ENCODE measurements at regions not wholly inside any gene's neighbourhood (a gene's known extent, or its start where the extent isn't known, plus 50 kb on each side); places are given as distances from the start of the nearest gene placed in this dataset.

DNA sequence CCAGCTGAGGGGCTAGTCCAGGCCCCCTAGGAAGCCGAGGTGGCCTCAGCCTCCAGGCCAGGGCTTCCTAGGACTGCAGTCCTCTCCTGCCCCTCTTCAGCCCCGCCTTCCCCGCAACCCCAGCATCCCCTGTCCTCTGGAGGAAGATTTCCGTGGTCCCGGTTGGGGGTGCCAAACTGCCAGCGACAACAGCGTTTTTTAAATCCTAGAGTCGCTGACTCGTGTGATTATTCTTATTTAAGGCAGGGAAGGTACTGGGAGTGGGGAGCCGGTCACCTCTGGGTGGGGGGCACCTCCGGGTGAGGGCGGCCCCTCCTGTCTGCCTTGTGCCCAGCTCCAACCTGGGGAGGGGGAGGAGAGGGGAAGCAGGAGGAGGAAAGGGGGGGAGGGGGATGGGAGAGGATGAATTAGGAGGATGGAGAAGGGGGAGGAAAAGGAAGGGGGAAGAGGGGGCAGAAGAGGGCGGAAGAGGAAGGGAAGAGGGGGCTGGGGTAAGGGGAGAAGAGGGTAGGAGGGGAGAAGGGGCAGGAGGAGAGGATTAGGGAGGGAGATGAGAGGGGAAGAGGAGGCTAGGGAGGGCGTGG is 173.1 kb upstream of the IER5L start:
- Histone ChIP-seq H3K36me3 (ENCODE audit: insufficient read depth, insufficient read length, low read length) (peaks cover 4% of the 10 kb centered on the region), H3K27me3 (ENCODE audit: insufficient read depth, insufficient read length) (no peaks in the 10 kb centered on the region), H3K4me1 (ENCODE audit: insufficient read depth, insufficient read length) (peaks cover 25% of the 10 kb centered on the region), H3K9me3 (ENCODE audit: insufficient read depth, low read length) (peaks cover 12% of the 10 kb centered on the region), H3K4me3 (ENCODE audit: insufficient read length, low read depth) (peak overlapping the region; percentile 49), H3K9ac (ENCODE audit: insufficient read length, low read depth) (peak overlapping the region; percentile 76)
- no peak for TF ChIP-seq YY1 (IDR thresholded peaks at IDR 0.05; ENCODE audit: insufficient read depth, insufficient read length)
- no peak for TF ChIP-seq ZNF274 (IDR thresholded peaks at IDR 0.05; ENCODE audit: low read depth, low read length)
- no peak for TF ChIP-seq SUZ12 (IDR thresholded peaks at IDR 0.05; ENCODE audit: extremely low read depth, insufficient read depth, insufficient read length)
- DNase-seq (ENCODE audit: low read depth, low spot score), result no peak

DNA sequence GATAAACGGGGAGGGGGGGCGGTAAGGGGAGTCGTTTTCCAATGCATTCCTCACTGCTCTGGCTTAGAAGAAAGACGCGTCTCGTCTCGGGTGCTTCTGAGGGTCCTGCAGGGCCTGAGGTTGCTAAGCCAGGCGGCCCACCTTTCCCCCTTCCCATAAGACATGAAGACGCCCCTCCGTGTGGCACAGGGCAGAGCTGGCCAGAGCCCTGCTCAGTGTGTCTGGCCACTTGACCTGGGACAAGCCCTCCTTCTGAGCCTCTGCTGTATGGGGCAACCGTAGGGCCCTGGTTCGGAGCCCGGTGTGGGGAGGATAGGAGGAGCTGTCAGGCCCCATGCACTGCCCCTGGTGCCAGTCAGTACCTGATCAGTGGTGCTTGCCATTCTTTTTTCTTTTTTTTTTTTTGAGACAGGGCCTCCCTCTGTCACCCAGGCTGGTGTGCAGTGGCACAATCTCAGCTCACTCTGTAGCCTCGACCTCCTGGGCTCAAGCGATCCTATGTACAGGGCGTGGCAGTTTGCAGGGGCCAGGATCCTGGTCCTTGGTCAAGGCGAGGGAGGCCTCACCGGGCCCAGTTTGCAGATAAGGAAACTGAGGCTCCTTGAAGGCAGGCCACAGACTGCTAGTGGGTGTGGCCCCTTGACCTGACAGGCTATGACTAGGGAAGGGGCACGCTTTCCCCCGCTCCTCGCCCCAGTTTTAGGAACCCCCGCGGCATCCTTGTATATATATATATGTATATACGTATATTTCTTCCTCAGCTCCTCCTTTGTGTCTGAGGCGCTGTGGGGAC is 172.3 kb upstream of the IER5L start:
- no peak for DNase-seq (ENCODE audit: low read depth, low spot score)
- no peaks in the 10 kb centered on the region for H3K27me3 ChIP-seq (ENCODE audit: insufficient read depth, insufficient read length)
- TF ChIP-seq YY1 (IDR thresholded peaks at IDR 0.05; ENCODE audit: insufficient read depth, insufficient read length) (no peak), SUZ12 (IDR thresholded peaks at IDR 0.05; ENCODE audit: extremely low read depth, insufficient read depth, insufficient read length) (no peak), ZNF274 (IDR thresholded peaks at IDR 0.05; ENCODE audit: low read depth, low read length) (no peak)
- peaks cover 4% of the 10 kb centered on the region for H3K36me3 ChIP-seq (ENCODE audit: insufficient read depth, insufficient read length, low read length)
- peak overlapping the region; percentile 76 for H3K9ac ChIP-seq (ENCODE audit: insufficient read length, low read depth)
- peaks cover 25% of the 10 kb centered on the region for H3K4me1 ChIP-seq (ENCODE audit: insufficient read depth, insufficient read length)
- H3K9me3 ChIP-seq (ENCODE audit: insufficient read depth, low read length), result peaks cover 4% of the 10 kb centered on the region
- no peak overlapping the region for H3K4me3 ChIP-seq (ENCODE audit: insufficient read length, low read depth)

DNA sequence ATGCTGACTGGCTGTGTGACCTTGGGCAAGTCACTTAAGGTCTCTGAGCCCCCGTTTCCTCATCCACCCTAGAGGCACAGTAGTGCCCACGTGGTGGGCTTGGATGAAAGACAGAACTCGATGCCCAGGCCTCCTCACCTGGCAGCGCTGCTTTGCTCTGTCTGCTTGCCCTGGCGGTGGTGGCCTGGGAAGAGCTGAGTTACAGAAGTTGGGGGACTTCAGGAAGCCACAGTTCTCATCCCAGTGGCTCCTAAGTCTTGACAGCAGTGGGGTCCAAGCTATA is 171.5 kb upstream of the IER5L start:
- H3K4me1 ChIP-seq (ENCODE audit: insufficient read depth, insufficient read length), result peaks cover 25% of the 10 kb centered on the region
- H3K36me3 ChIP-seq (ENCODE audit: insufficient read depth, insufficient read length, low read length), result peaks cover 4% of the 10 kb centered on the region
- no peak for DNase-seq (ENCODE audit: low read depth, low spot score)
- no peak overlapping the region for H3K9ac ChIP-seq (ENCODE audit: insufficient read length, low read depth)
- TF ChIP-seq YY1 (IDR thresholded peaks at IDR 0.05; ENCODE audit: insufficient read depth, insufficient read length) (no peak), ZNF274 (IDR thresholded peaks at IDR 0.05; ENCODE audit: low read depth, low read length) (no peak), SUZ12 (IDR thresholded peaks at IDR 0.05; ENCODE audit: extremely low read depth, insufficient read depth, insufficient read length) (no peak)
- H3K9me3 ChIP-seq (ENCODE audit: insufficient read depth, low read length), result no peaks in the 10 kb centered on the region
- no peaks in the 10 kb centered on the region for H3K27me3 ChIP-seq (ENCODE audit: insufficient read depth, insufficient read length)
- no peak overlapping the region for H3K4me3 ChIP-seq (ENCODE audit: insufficient read length, low read depth)

DNA sequence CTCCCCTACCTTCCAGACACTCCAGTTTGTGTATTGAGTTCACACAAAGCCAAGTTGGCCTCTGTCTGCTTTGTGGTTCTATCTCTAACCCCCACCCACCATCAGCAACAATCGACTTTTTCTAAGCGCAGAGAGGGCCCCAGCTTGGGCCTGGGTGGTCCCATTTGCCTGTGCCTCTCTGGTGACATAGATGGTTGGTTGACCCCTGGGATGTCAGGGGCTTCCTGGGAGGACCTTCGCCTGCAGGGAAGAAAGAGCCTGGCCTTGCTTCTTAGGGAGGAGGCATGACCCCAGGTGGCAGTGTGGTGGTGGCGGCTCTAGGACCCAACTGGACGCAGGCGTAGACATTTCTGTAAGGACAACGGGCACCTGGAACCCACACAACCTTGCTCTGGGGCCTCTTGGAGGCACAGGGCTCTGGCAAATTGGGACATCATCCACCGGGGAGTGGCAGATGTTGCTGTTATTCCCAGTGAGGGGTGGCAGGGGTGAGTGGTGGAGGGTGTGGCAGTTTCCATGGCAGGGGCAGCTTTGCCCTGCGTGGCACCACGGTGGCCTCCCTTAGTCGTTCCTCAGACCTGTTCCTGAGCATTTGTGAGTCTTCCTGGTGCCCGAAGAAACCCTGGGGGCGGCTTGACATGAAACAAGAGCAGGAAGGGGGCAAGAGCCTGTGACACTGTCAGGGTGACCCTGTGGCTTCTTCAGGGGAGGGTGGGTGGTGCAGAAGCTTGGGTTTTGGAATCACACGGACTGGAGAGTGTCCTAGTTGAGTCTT is 171.0 kb upstream of the IER5L start:
- no peak for DNase-seq (ENCODE audit: low read depth, low spot score)
- H3K9ac ChIP-seq (ENCODE audit: insufficient read length, low read depth), result no peak overlapping the region
- H3K4me3 ChIP-seq (ENCODE audit: insufficient read length, low read depth), result no peak overlapping the region
- peaks cover 4% of the 10 kb centered on the region for H3K36me3 ChIP-seq (ENCODE audit: insufficient read depth, insufficient read length, low read length)
- H3K27me3 ChIP-seq (ENCODE audit: insufficient read depth, insufficient read length), result no peaks in the 10 kb centered on the region
- TF ChIP-seq SUZ12 (IDR thresholded peaks at IDR 0.05; ENCODE audit: extremely low read depth, insufficient read depth, insufficient read length) (no peak), ZNF274 (IDR thresholded peaks at IDR 0.05; ENCODE audit: low read depth, low read length) (no peak)
- H3K4me1 ChIP-seq (ENCODE audit: insufficient read depth, insufficient read length), result peaks cover 26% of the 10 kb centered on the region
- H3K9me3 ChIP-seq (ENCODE audit: insufficient read depth, low read length), result no peaks in the 10 kb centered on the region

DNA sequence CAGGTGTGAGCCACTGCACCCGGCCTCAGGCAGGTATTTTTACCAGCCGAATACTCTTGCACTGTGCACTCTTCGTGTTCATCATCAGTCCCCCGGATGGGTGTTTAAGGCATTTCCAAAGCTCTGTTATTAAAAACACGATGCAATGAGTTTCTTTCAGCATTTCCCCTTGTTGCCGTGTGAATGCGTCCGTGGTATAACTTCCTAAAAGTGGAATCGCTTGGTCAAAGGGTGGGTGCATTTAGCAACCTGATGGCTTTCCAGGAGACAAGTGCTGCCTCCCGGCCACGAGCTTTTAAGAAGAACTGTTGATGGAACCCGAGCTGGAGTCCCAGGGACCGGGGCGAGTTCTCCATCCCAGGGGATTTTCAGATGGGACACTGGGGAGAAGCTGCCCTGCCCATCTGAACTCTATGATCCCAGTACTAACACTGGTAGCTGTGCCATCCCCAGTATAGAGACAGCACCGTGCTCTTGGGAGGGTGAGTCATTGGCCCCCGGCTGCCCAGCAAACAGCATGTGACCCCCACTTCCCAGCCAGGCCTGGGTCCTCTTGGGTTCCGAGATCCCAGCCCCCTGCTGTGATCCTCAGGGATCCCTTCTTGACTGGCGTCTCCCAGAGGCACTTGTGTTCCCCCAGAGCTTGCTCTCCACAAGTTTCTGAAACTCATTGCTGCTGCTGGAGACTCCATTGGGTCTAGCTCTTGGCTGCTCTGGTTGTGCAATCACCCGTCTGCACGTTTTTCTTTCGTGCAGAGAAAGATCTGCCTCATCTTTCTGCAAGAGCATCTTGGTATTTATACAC is 169.5 kb upstream of the IER5L start:
- no peaks in the 10 kb centered on the region for H3K27me3 ChIP-seq (ENCODE audit: insufficient read depth, insufficient read length)
- H3K36me3 ChIP-seq (ENCODE audit: insufficient read depth, insufficient read length, low read length), result peaks cover 4% of the 10 kb centered on the region
- no peak overlapping the region for H3K9ac ChIP-seq (ENCODE audit: insufficient read length, low read depth)
- DNase-seq (ENCODE audit: low read depth, low spot score), result no peak
- TF ChIP-seq ZNF274 (IDR thresholded peaks at IDR 0.05; ENCODE audit: low read depth, low read length) (no peak), YY1 (IDR thresholded peaks at IDR 0.05; ENCODE audit: insufficient read depth, insufficient read length) (no peak), SUZ12 (IDR thresholded peaks at IDR 0.05; ENCODE audit: extremely low read depth, insufficient read depth, insufficient read length) (no peak)
- no peaks in the 10 kb centered on the region for H3K9me3 ChIP-seq (ENCODE audit: insufficient read depth, low read length)
- H3K4me3 ChIP-seq (ENCODE audit: insufficient read length, low read depth), result no peak overlapping the region
- H3K4me1 ChIP-seq (ENCODE audit: insufficient read depth, insufficient read length), result peaks cover 29% of the 10 kb centered on the region

DNA sequence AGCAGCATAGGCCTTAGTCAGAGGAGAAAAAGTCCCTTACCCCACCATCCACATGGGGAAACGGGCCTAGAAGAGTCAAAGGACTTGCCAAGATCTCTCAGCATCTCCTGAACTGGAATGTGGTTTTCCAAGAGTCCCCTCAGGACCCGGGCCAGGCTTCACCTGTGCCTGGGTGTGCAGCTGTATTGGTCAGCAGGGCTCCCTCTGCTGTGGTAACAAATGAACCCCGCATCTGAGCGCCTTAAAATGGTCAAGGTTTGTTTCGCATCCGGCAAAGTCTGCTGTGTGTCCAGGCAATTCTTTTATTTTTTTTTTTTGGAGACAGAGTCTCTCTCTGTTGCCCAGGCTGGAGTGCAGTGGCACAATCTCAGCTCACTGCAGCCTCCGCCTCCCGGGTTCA is 168.0 kb upstream of the IER5L start:
- no peak for DNase-seq (ENCODE audit: low read depth, low spot score)
- no peak overlapping the region for H3K4me3 ChIP-seq (ENCODE audit: insufficient read length, low read depth)
- TF ChIP-seq ZNF274 (IDR thresholded peaks at IDR 0.05; ENCODE audit: low read depth, low read length), result no peak
- TF ChIP-seq SUZ12 (IDR thresholded peaks at IDR 0.05; ENCODE audit: extremely low read depth, insufficient read depth, insufficient read length), result no peak
- TF ChIP-seq YY1 (IDR thresholded peaks at IDR 0.05; ENCODE audit: insufficient read depth, insufficient read length), result no peak
- H3K9ac ChIP-seq (ENCODE audit: insufficient read length, low read depth), result no peak overlapping the region
- H3K36me3 ChIP-seq (ENCODE audit: insufficient read depth, insufficient read length, low read length), result peaks cover 4% of the 10 kb centered on the region
- H3K4me1 ChIP-seq (ENCODE audit: insufficient read depth, insufficient read length), result peaks cover 32% of the 10 kb centered on the region
- no peaks in the 10 kb centered on the region for H3K9me3 ChIP-seq (ENCODE audit: insufficient read depth, low read length)
- H3K27me3 ChIP-seq (ENCODE audit: insufficient read depth, insufficient read length), result no peaks in the 10 kb centered on the region
